CD4-positive, alpha-beta T cell treated with Interleukin-2 at 100 ng/mL for 4 hours (primary cell): ENCODE measurements at regions not wholly inside any gene's neighbourhood (a gene's known extent, or its start where the extent isn't known, plus 50 kb on each side); places are given as distances from the start of the nearest gene placed in this dataset.
"Not testable (repeated sequence)": the region's sequence is repeated elsewhere in the genome, so short reads cannot be mapped to it uniquely, and the experiment has no call there.

Experiments used
- DNase-seq: peaks from one replicate; pipeline ENCODE4 v3.0.0-alpha.2; 2020; ENCODE audit warnings: low spot score

- DNase-seq = no peak
These were observed 983.0 kb upstream of the SLC39A10 start for GRCh38 chr2:194674043-194674442.

DNA sequence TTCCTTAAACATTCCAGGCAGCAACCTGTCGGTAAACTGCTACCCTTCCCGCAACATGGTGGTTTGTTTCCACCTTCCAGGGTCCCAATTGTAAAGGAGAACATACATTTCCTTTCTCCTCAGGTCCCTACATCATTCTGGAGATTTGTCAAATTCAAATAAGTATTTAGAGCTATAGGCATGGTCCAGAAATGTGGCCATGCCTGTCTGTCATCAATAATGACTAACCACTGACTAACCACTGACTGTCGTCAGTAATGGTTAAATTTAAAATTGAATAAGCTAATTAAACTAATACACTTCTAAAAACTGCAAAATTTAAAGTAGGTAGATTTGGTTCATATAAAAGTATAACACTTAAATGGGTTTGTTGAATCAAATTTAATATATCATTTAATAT is 984.0 kb upstream of the SLC39A10 start:
- DNase-seq = no peak

DNA sequence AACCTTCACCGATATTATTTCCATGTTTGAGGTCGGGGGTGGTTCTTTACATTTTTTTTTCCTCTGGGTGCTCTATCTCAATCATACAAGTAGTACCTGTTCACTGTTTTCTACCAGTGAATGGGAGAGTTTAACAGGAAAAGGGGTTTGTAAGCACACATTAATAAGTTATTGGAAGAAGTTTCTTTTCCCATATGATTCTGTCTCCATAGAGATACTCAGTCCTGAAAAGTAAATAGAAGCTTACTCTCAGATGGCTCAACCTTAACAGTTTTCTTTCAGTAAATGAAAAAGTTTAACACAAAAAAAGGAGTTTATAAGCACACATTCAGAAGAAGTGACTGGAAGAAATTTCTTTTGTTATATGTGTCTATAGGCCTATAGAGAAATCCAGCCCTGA is 995.6 kb upstream of the SLC39A10 start:
- DNase-seq = no peak

GRCh38 chr2:194639057-194639456 is 1018.0 kb upstream of the SLC39A10 start:
- DNase-seq = not testable (repeated sequence)

DNA sequence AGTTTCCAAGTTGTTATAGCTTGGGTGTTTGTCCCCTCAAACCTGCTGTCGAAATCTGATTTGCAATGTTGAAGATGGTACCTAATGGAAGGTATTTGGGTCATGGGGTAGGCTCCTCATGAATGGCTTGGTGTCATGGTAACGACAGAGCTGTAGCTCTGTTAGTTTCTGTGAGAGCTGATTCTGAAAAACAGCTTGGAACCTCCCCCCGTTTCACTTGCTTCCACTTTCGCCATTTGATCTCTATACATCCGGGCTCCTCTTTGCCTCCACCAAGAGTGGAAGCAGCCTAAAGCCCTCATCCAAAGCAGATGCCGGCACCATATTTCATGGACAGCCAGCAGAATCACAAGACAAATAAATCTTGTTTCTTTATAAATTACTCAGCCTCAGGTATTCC is 1035.1 kb upstream of the SLC39A10 start:
- DNase-seq = no peak

DNA sequence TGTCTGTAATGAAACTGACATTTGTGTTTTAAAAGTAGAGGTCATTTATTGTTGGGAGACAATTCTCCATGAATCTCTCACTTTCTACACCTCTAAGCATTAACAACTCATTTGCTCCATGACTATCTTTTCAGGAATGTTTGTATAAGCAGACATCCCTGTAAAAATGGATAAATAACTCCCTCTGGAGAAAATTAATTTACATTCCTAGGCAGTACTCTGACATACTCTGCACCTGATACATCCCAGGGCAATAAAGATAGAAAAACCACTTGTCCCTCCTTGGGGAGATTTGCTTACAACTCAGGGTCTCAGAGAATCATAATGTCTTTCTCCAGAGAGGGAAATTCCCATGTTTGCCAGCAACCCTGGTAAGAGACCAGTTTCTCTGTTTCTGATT is 1037.7 kb upstream of the SLC39A10 start:
- no peak for DNase-seq

DNA sequence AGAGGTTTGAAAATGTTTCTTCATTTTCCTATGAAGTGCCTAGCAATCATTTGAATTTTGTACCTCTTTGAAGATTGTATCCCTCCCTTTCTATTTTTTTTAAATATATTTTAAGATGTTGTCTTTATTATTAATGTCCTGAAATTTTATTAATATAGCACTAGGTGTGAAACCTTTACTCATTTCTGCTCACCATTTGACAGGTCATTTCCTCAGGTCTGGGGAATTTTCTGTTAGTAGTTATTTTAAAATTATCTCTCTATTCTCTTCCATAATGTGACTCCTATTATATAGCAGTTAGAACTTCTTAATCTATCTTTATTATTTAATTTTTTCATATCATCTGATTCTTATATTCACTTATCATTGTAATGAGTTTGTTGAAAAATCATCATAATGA is 1038.6 kb upstream of the SLC39A10 start:
- DNase-seq = no peak

DNA sequence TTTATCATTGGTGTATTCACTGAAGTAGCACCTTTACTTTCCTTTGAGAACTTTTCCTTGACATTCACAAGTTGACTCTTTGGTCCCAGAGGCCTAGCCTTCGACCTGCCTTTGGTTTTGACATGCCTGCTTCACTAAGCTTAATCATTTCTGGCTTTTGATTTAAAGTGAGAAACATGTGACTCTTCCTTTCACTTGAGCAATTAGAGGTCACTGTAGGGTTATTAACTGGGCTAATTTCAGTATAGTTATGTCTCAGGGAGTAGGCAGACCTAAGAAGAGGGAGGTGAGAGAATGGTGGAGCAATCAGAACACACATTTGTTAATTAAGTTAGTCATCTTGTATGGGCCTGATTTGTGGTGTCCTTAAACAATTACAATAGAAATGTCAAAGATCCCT is 1040.7 kb upstream of the SLC39A10 start:
- DNase-seq = no peak

- no peak for DNase-seq
These were observed 1046.7 kb upstream of the SLC39A10 start for GRCh38 chr2:194610297-194610696.

DNA sequence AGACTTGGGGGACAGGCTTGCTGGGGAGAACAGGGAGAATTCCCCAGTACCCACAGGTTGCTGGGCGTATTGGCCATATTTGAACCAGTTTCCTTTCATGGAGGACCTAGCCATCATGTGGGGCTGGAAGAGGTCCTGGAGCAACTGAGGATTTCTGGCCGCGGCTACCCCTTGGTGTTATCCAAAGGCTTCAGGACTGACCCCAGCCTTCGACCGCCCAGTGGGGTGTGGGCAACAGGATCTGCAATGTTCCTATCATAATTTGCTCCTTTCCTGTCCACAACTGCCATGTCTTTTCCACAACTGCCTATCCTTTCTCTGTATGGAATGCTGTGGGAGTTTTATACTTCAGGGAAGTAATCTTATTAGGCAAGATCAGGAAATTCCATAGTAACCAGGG is 1053.6 kb upstream of the SLC39A10 start:
- DNase-seq = no peak

- DNase-seq = no peak
These were observed 1054.3 kb upstream of the SLC39A10 start for GRCh38 chr2:194602750-194603149.

DNA sequence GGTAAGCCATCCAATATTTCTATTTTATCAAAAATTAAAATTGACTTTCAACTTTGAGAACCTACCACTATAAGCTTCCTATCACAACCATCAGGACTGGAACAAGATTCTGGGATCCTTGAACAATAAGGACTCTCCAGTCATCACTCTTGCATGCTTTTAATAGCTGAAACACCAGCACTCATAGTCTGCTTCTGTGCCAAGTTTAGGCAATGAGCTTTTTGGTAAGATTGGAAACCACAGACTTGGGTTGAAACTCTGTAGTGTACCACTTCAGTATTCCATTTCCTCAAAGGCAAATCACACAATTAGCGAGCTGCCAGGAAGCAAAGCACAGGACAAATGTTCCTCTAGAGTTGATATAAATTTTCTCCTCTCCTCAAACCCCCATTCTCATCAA is 1065.8 kb upstream of the SLC39A10 start:
- no peak for DNase-seq

DNA sequence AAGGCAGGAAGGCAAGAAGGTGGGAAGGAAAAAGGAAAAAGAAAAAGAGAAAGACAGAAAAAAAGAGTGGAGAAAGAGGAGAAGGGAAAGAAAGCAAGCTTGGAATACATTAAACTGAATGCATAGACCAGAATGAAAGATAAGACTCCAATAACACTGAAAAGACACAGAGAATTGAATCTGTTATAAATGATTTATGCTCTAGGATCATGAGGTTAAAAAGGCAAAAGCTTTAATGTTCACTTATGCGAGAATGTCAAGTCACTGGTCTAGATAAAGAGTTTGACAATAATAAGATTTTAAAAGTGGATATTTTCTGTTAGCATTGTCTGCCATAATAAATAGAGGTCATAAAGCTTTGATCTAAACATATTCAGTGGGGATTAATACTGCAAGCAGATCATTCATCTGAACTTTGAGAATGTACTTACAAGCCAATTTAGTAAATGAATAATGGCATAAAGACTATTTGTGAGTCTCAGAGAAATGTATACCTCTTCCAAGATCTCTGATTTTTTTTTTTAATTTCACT is 1069.2 kb upstream of the SLC39A10 start:
- no peak for DNase-seq

DNA sequence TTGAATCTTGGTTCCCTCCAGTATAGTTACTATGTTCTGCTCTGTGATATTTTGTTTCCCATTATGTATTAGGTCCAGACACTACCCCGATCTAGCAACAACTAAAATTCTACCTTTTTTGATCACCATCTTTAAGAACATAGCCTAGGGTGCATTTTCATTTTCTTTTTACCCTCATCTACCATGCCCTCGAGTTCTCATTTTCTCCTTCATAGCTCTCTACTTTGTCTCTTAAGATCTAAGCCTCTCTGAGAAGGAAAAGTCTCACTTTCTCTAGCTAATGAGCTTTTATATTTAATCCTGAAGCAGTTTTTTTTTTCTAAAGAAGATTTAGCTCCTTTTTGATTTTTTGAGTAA is 1089.4 kb upstream of the SLC39A10 start:
- no peak for DNase-seq

- DNase-seq = no peak
These were observed 1089.9 kb upstream of the SLC39A10 start for GRCh38 chr2:194566907-194567660.

GRCh38 chr2:194564422-194564821 is 1092.6 kb upstream of the SLC39A10 start:
- DNase-seq = no peak

DNA sequence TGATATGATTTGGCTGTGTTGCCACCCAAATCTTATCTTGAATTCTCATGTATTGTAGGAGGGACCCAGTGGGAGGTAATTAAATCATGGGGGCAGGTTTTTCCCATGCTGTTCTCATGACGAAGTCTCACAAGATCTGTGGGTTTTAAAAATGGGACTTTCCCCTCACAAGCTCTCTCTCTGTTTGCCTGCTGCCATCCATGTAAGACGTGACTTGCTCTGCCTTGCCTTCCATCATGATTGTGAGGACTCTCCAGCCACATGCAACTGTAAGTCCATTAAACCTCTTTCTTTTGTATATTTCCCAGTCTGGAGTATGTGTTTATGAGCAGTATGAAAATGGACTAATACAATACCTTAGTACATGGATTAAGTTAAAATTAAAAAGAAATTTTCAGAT is 1094.7 kb upstream of the SLC39A10 start:
- no peak for DNase-seq

- no peak for DNase-seq
These were observed 1097.1 kb upstream of the SLC39A10 start for GRCh38 chr2:194559964-194560363.

DNA sequence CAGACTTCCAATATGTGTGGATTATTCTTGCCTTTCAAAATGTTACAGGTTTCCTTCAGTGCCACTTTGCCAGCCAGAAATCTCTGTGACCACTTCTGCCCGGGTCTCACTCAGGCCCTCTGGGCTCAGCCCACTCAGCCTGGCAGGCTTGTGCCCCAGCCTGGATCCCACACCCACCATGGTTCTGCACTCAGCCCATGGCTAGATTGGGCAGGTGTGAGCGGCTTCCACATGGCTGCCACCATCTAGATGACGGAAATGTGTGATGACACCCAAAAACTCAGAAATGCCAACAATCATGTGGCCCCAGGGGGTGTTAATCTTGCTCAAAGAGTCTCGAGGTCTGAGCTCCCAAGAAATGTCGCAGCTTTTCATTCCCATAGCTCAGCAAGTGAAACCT is 1097.5 kb upstream of the SLC39A10 start:
- DNase-seq = no peak

GRCh38 chr2:194557993-194558392 is 1099.0 kb upstream of the SLC39A10 start:
- DNase-seq = no peak

DNA sequence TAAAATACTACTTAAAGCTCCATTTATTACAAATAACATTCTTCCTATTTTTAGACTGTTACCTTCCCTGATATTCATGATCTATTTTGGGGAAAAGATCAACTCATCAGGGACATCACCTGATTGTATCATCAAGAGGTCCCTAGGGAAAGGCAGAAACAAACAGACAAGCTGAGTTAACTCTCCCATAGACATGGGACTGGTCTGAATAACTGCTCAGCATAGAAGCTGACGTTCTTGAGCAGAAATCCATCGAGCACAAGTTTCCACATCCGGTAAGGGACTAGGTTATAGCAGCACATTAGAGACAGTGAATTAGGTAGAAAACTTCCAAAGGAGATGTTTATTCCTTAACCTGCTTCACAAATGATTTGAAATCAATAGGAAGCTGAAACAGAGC is 1100.4 kb upstream of the SLC39A10 start:
- DNase-seq = no peak

GRCh38 chr2:194553980-194554379 is 1103.0 kb upstream of the SLC39A10 start:
- no peak for DNase-seq

- no peak for DNase-seq
These were observed 1106.3 kb upstream of the SLC39A10 start for GRCh38 chr2:194550702-194551101.

GRCh38 chr2:194549387-194549786 is 1107.6 kb upstream of the SLC39A10 start:
- no peak for DNase-seq
